NCI-H1048 (cell line): ENCODE measurements at regions not wholly inside any gene's neighbourhood (a gene's known extent, or its start where the extent isn't known, plus 50 kb on each side); places are given as distances from the start of the nearest gene placed in this dataset.

Experiments
- DNase-seq: peaks from one replicate; lab custom pipeline; 2025; lab: John Stamatoyannopoulos, UW

GRCh38 chr20:60244373-60245146 is 286.3 kb downstream of the CDH26 start:
- DNase-seq: no peak

GRCh38 chr20:60246751-60247150 is 288.5 kb downstream of the CDH26 start:
- DNase-seq: no peak

- no peak for DNase-seq
Observed at GRCh38 chr20:60249436-60249835, 291.2 kb downstream of the CDH26 start.

- DNase-seq: no peak
Observed at GRCh38 chr20:60250251-60250650, 292.0 kb downstream of the CDH26 start.

GRCh38 chr20:60252866-60253265 is 294.6 kb downstream of the CDH26 start:
- DNase-seq: no peak

- no peak for DNase-seq
Observed at GRCh38 chr20:60253471-60253870, 295.2 kb downstream of the CDH26 start.

GRCh38 chr20:60254901-60255411 is 296.7 kb downstream of the CDH26 start:
- DNase-seq: no peak

- DNase-seq: no peak
Observed at GRCh38 chr20:60255415-60255814, 297.2 kb downstream of the CDH26 start.

- no peak for DNase-seq
Observed at GRCh38 chr20:60255866-60256265, 297.6 kb downstream of the CDH26 start.

GRCh38 chr20:60256811-60257210 is 298.6 kb downstream of the CDH26 start:
- no peak for DNase-seq

GRCh38 chr20:60257671-60258070 is 299.4 kb downstream of the CDH26 start:
- DNase-seq: no peak

- no peak for DNase-seq
Observed at GRCh38 chr20:60258255-60258863, 300.1 kb downstream of the CDH26 start.

GRCh38 chr20:60261333-60261732 is 303.1 kb downstream of the CDH26 start:
- DNase-seq: no peak

GRCh38 chr20:60262967-60263603 is 304.9 kb downstream of the CDH26 start:
- DNase-seq: no peak

GRCh38 chr20:60263725-60264709 is 305.8 kb downstream of the CDH26 start:
- DNase-seq: no peak

- no peak for DNase-seq
Observed at GRCh38 chr20:60266177-60266823, 308.1 kb downstream of the CDH26 start.

GRCh38 chr20:60268491-60268890 is 310.3 kb downstream of the CDH26 start:
- DNase-seq: no peak

GRCh38 chr20:60269573-60270162 is 311.4 kb downstream of the CDH26 start:
- DNase-seq: no peak

- no peak for DNase-seq
Observed at GRCh38 chr20:60270341-60270740, 312.1 kb downstream of the CDH26 start.

GRCh38 chr20:60271597-60271996 is 313.4 kb downstream of the CDH26 start:
- DNase-seq: no peak

- DNase-seq: no peak
Observed at GRCh38 chr20:60272790-60273189, 314.6 kb downstream of the CDH26 start.
